ENCODE measurements at regions not wholly inside any gene's neighbourhood (a gene's known extent, or its start where the extent isn't known, plus 50 kb on each side); places are given as distances from the start of the nearest gene placed in this dataset.

DNA sequence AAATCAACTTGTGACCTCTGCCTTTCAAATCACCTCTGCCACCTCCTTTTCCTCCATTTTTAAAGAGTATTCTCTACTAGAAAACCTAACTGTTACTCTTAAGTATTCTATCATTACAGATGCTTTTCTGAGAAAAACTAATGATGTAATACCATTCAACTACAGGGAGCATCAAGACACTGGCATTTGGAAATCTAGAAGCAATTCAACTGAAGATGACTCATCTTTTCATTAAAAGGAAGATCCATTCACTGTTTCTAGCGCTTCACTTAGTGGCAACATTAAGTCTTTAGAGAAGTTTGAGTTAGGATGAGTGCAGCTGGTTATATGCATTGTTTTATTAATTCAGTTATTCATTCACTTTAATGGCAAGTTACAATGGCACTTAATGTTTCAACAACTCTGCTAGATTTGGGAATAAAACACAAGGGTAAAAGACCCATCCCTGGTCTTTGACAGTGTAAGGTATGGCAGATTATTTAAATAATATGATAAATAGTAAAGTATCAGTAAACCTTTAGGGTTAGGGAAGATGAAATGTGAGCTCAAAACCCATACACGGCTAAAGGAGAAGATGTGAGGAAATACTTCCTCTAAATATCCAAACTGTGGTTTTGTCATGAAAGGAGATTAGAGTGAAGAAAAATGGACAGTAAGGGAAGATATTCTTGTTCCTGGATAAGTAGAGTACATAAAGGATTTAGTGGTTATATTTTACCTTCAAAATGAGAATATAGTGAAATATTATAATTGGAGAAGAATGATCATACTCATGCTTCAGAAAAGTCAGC is 61.7 kb downstream of the KCNJ2 start:
- Mint-ChIP-seq H3K4me3 (no peak overlapping the region), H3K4me1 (peaks cover 23% of the 10 kb centered on the region), H3K27ac (no peak overlapping the region), H3K27me3 (ENCODE audit: low read depth) (no peaks in the 10 kb centered on the region), H3K36me3 (peaks cover 12% of the 10 kb centered on the region), H3K9me3 (peaks cover 38% of the 10 kb centered on the region)
- no peak for DNase-seq (ENCODE audit: low spot score in 2 of 2, unreplicated experiment in 2 of 2)
- TF ChIP-seq, protein P1, sequence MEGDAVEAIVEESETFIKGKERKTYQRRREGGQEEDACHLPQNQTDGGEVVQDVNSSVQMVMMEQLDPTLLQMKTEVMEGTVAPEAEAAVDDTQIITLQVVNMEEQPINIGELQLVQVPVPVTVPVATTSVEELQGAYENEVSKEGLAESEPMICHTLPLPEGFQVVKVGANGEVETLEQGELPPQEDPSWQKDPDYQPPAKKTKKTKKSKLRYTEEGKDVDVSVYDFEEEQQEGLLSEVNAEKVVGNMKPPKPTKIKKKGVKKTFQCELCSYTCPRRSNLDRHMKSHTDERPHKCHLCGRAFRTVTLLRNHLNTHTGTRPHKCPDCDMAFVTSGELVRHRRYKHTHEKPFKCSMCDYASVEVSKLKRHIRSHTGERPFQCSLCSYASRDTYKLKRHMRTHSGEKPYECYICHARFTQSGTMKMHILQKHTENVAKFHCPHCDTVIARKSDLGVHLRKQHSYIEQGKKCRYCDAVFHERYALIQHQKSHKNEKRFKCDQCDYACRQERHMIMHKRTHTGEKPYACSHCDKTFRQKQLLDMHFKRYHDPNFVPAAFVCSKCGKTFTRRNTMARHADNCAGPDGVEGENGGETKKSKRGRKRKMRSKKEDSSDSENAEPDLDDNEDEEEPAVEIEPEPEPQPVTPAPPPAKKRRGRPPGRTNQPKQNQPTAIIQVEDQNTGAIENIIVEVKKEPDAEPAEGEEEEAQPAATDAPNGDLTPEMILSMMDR (IDR thresholded peaks at IDR 0.05; ENCODE audit: unreplicated experiment), result no peak

DNA sequence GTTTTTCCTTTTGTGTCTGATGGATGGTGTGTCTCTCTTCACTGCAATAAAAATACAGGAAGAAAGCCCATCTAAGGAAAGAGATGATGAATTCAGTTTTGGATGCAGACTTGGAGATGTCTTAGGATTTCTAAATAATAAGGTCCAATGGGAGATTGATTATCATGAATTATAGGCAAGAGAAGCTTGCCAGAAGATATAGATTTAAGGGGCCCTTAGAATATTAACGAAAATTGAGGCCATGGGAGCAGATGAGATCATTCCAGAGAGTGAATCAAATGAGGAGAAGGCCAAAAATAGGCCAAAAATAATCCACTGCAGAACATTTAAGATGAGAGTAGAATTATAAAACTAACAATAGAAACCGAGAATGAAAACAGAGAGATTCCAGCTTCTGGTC is 63.1 kb downstream of the KCNJ2 start:
- H3K27me3 Mint-ChIP-seq (ENCODE audit: low read depth), result no peaks in the 10 kb centered on the region
- no peak overlapping the region for H3K27ac Mint-ChIP-seq
- no peak for DNase-seq (ENCODE audit: low spot score in 2 of 2, unreplicated experiment in 2 of 2)
- H3K36me3 Mint-ChIP-seq, result peaks cover 24% of the 10 kb centered on the region
- H3K4me3 Mint-ChIP-seq, result no peak overlapping the region
- TF ChIP-seq, protein P1 (IDR thresholded peaks at IDR 0.05; ENCODE audit: unreplicated experiment), result no peak
- peaks cover 50% of the 10 kb centered on the region for H3K9me3 Mint-ChIP-seq
- peaks cover 15% of the 10 kb centered on the region for H3K4me1 Mint-ChIP-seq

DNA sequence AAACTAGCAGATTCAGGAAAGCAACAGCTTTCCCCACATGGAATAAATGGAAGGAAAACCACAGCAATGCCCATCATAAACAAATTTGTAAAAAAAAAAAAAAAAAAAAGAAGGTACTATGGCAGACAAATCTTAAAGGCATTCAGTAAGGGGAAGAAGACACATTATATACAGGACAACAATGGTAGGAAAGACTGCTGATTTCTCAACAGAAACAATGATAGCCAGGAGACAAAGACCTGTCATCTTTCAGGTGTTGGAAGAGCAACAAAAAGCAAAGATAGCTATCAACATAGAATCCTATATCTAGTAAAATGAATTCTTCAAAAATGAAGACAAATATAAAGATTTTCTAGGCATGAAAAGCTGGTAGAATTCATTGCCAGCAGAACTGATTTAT is 65.9 kb downstream of the KCNJ2 start:
- no peak for DNase-seq (ENCODE audit: low spot score in 2 of 2, unreplicated experiment in 2 of 2)
- no peak overlapping the region for H3K27ac Mint-ChIP-seq
- TF ChIP-seq, protein P1 (IDR thresholded peaks at IDR 0.05; ENCODE audit: unreplicated experiment), result no peak
- no peaks in the 10 kb centered on the region for H3K27me3 Mint-ChIP-seq (ENCODE audit: low read depth)
- H3K9me3 Mint-ChIP-seq, result peaks cover 51% of the 10 kb centered on the region
- H3K4me3 Mint-ChIP-seq, result no peak overlapping the region
- H3K36me3 Mint-ChIP-seq, result peaks cover 25% of the 10 kb centered on the region
- H3K4me1 Mint-ChIP-seq, result peaks cover 23% of the 10 kb centered on the region

DNA sequence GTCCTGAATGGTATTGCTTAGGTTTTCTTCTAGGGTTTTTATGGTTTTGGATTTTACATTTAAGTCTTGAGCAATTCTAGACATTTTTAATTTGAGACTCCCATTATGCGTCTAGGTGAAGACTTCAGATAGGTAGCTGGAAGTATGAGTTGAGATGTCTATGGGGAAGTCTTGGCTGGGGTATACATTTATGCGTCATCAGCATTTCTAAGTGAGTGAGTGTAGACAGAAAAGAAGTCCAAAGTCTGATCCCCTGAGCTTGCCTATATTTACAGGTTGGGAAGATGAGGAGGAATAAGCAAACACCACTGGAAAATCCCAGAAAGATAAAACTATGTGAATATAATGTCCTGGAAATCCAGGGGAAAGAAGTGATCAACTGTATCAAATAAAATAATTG is 68.9 kb downstream of the KCNJ2 start:
- Mint-ChIP-seq H3K36me3 (peaks cover 20% of the 10 kb centered on the region), H3K4me3 (peak overlapping the region; percentile 8), H3K27me3 (ENCODE audit: low read depth) (no peaks in the 10 kb centered on the region), H3K27ac (peak overlapping the region; percentile 87), H3K9me3 (peaks cover 29% of the 10 kb centered on the region), H3K4me1 (peaks cover 48% of the 10 kb centered on the region)
- DNase-seq (ENCODE audit: low spot score in 2 of 2, unreplicated experiment in 2 of 2), result no peak
- TF ChIP-seq, protein P1 (IDR thresholded peaks at IDR 0.05; ENCODE audit: unreplicated experiment), result no peak

DNA sequence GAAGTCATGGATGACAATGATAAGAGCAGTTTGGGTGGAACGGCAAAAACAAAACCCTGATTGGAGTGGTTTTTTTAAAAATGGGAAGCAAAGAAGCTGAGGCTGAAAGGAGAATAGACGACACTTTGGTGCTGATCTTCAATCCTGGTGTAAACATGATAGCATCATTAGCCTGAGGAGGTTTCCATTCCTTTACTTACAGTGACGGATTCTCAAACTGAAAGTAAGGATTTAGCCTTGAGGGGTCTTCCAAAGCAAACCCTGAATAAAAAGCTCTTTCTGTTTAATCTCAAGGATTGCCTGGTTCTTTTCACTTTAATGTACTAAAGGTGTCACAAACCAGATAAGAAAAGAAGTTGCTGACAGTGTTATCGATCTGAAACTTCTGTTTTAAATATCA is 69.3 kb downstream of the KCNJ2 start:
- DNase-seq (ENCODE audit: low spot score in 2 of 2, unreplicated experiment in 2 of 2), result no peak
- H3K4me3 Mint-ChIP-seq, result peak overlapping the region; percentile 8
- peaks cover 20% of the 10 kb centered on the region for H3K36me3 Mint-ChIP-seq
- peaks cover 29% of the 10 kb centered on the region for H3K9me3 Mint-ChIP-seq
- TF ChIP-seq, protein P1 (IDR thresholded peaks at IDR 0.05; ENCODE audit: unreplicated experiment), result no peak
- peak overlapping the region; percentile 87 for H3K27ac Mint-ChIP-seq
- no peaks in the 10 kb centered on the region for H3K27me3 Mint-ChIP-seq (ENCODE audit: low read depth)
- peaks cover 51% of the 10 kb centered on the region for H3K4me1 Mint-ChIP-seq
